M059J (cell line): ENCODE measurements at regions not wholly inside any gene's neighbourhood (a gene's known extent, or its start where the extent isn't known, plus 50 kb on each side); places are given as distances from the start of the nearest gene placed in this dataset.

Source experiments
- DNase-seq: peaks from one replicate; pipeline ENCODE4 v3.0.0-alpha.2; 2012; ENCODE audit warnings: low read depth

GRCh38 chr3:158970006-158970405, 168.2 kb downstream of the MFSD1 start:
- DNase-seq: no peak

- DNase-seq: peak; percentile 32
Measured at GRCh38 chr3:158974904-158975303, 173.1 kb downstream of the MFSD1 start.

GRCh38 chr3:158976966-158977365, 175.1 kb downstream of the MFSD1 start:
- no peak for DNase-seq

- DNase-seq: no peak
Measured at GRCh38 chr3:158977497-158977896, 175.6 kb downstream of the MFSD1 start.

GRCh38 chr3:158983216-158984099, 181.6 kb downstream of the MFSD1 start:
- DNase-seq: no peak

GRCh38 chr3:158991146-158991705, 189.4 kb downstream of the MFSD1 start:
- DNase-seq: no peak

GRCh38 chr3:158992463-158992862, 190.6 kb downstream of the MFSD1 start:
- DNase-seq: no peak

- DNase-seq: no peak
Measured at GRCh38 chr3:158994386-158994785, 192.5 kb downstream of the MFSD1 start.

GRCh38 chr3:159001711-159002110, 199.9 kb downstream of the MFSD1 start:
- DNase-seq: peak; percentile 32

- no peak for DNase-seq
Measured at GRCh38 chr3:159005137-159005536, 203.3 kb downstream of the MFSD1 start.

- no peak for DNase-seq
Measured at GRCh38 chr3:159007331-159007730, 205.5 kb downstream of the MFSD1 start.

- peak; percentile 30 for DNase-seq
Measured at GRCh38 chr3:159008401-159008800, 206.5 kb downstream of the MFSD1 start.

- no peak for DNase-seq
Measured at GRCh38 chr3:159018341-159018740, 216.5 kb downstream of the MFSD1 start.

- DNase-seq: peak; percentile 18
Measured at GRCh38 chr3:159025733-159026132, 223.9 kb downstream of the MFSD1 start.

- DNase-seq: no peak
Measured at GRCh38 chr3:159026510-159026909, 224.7 kb downstream of the MFSD1 start.

GRCh38 chr3:159028706-159029105, 226.9 kb downstream of the MFSD1 start:
- peak; percentile 16 for DNase-seq

- peak; percentile 18 for DNase-seq
Measured at GRCh38 chr3:159029306-159030026, 227.6 kb downstream of the MFSD1 start.

- DNase-seq: peak; percentile 25
Measured at GRCh38 chr3:159030138-159030670, 228.3 kb downstream of the MFSD1 start.

GRCh38 chr3:159030886-159031679, 229.2 kb downstream of the MFSD1 start:
- DNase-seq: no peak

- peak; percentile 69 for DNase-seq
Measured at GRCh38 chr3:159032311-159032710, 230.5 kb downstream of the MFSD1 start.

GRCh38 chr3:159038405-159038804, 236.6 kb downstream of the MFSD1 start:
- DNase-seq: no peak

GRCh38 chr3:159039286-159039685, 237.4 kb downstream of the MFSD1 start:
- peak; percentile 55 for DNase-seq
